ENCODE measurements at regions not wholly inside any gene's neighbourhood (a gene's known extent, or its start where the extent isn't known, plus 50 kb on each side); places are given as distances from the start of the nearest gene placed in this dataset.
"Not testable (repeated sequence)": the region's sequence is repeated elsewhere in the genome, so short reads cannot be mapped to it uniquely, and the experiment has no call there.

DNA sequence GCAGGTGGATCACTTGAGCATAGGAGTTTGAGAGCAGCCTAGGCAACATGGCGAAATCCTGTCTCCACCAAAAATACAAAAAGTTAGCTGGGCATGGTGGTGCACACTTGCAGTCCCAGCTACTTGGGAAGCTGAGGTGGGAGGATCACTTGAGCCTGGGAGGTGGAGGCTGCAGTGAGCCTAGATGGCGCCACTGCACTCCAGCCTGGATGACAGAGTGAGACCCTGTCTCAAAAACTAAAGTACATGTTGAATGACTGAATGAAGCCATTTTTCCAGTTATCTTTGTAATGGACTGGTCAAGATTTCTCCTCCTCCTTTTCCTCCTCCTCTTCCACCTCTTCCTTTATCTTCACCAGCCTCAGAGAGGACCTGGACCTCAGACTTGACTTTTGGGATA, 272.0 kb downstream of the SMAD2 start:
- no peak for DNase-seq

DNA sequence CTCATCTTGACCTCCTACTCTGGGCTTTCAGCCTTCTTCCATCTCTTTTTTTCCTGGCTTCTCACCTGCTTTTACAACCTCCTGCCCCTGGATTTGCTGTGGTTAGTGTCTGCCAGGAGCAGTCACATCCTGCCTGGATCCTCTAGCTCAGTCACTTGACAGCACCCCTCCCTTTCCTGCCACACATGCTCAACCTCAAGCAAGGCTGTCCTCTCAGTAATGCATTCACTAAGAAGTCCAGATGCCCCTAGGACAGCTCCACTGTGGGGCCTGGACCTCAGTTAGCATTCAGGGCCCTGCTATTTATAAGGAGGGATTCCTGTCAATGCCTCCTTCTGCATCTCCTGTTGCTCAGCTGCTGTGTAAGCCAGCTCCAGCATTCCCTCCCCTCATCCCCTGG, 275.5 kb downstream of the SMAD2 start:
- DNase-seq: no peak

DNA sequence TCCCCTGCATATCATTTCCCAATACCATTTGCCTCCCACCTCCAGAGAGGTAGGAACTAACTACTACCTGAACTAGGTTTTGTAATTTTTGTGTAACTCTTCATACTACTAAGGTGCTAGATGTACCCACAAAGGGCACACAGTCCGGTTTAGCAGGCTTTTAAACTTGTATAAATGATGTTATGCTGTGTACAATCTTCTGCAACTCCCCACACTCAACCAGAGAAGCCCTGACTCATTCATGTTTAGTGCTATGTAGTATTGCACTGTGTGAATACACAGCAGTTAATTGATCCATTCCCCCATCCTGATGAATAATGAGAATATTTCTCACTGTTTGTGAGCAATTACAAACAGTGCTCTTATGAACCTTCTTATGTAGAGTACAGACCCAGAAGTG, 285.6 kb downstream of the SMAD2 start:
- DNase-seq: no peak

DNA sequence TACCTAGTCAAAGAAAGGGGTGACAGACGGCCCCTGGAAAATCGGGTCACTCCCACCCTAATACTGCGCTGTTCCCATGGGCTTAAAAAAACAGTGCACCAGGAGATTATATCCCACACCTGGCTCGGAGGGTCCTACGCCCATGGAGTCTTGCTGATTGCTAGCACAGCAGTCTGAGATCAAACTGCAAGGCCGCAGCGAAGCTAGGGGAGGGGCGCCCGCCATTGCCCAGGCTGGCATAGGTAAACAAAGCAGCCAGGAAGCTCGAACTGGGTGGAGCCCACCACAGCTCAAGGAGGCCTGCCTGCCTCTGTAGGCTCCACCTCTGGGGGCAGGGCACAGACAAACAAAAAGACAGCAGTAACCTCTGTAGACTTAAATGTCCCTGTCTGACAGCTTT, 292.9 kb downstream of the SMAD2 start:
- not testable (repeated sequence) for DNase-seq

DNA sequence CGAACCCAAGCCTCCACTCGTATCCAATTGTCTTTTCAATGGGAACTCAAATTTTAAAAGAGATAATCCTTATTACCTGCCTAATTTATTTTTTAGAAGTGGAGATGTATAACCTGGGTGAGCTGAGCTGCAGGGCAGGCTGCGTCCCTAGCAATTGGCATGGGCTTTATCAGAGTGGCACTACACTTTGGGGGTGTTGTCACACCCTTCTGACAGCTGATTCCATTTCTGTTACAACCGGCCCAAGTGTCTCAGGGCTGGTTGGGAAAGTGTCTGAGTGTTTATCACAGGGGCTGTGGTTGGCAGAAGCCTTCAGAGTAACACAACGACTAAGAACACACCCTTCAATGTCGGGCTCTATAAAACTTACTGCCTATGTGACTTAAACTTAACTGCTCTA, 295.0 kb downstream of the SMAD2 start:
- no peak for DNase-seq

DNA sequence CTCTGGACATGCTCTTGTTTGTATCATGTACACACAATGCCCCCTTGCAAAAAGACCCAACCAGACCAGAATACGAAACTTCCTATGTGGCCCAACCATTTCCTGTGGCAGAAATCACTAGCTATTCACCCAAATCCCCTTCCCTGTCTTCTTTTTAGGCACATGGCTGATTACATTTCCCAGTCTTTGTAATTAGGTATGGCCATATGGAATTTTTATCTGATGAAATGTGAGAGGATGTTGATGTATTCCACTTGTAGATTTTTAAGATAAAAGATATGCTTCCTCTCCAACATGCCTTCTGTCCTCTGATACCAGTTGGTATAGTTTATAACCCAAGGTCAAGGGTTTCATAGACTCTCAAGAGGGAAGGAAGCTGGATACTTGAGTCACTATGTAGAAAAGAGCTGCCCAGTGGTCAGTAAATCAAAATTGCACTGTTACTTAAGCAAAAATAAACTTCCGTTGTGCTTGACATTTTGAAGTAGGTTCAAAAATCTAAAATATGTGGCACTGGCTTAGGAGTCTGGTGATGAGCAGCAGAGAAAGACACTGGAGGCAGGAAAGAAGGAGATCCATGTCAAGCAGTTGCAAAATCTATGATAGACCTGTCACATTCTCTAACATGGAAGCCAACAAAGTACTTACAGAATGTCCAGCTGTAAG, 297.4 kb downstream of the SMAD2 start:
- no peak for DNase-seq

DNA sequence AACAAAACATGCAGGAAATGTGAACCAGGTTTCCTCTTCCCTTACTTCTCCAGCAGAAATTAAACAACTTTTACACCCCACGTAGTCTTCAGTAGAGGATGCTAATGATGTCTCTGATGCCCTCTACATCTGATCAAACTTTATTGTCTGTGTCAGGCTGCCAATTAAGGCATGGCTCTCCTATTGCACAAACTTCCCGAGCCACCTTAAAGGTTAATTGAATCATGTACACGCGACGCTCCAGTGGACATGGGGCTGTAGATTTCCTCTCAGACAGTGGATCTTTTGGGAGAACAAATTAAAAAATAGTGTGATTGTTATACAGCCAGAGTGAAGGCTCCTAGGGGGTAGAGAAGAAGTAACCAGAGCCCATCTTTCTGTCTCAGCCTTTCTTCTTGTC, 301.6 kb downstream of the SMAD2 start:
- no peak for DNase-seq

DNA sequence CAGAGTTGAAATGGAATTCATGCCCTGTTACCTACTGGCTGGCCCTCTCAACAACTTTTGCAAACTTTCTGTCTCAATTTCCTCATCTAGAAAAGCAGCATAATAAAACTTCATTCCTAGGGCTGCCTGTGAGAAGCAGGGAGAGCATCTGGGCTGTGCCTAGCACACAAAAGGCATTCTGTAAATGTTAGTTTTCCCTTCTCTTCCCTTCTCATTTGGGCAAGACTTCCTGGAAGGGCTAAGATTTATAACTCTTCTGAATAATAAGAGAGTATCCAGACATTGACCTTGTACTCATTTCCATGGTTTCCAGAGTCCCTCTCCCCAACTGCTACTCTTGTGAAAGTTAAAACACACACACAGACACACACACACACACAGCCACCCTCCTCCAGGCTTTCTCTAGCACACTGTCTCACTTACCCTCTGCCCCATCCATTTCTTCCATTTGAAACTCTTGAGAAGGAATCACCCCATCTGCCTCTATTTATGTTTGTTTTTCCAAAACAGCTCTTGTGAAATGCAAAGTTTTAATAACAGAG, 302.1 kb downstream of the SMAD2 start:
- DNase-seq: no peak

DNA sequence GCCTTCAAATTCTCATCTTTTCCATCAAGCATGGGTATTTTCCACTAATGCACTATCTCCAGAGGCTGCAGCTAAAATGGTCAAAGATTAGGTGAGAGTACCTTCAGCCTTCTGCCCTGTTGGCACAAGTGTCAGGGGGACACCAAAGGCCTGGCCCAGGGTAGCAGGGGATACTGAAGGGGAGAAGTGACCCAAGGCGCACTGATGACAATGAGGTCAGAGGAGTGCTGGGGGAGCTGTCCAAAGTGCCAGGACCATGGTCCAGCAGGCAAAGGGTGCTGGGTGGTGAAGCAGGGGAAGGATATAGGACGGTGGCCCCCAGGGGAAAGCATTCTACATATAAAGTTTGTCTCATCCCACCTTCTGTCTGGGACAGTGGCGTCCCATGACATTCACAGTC, 303.4 kb downstream of the SMAD2 start:
- no peak for DNase-seq

DNA sequence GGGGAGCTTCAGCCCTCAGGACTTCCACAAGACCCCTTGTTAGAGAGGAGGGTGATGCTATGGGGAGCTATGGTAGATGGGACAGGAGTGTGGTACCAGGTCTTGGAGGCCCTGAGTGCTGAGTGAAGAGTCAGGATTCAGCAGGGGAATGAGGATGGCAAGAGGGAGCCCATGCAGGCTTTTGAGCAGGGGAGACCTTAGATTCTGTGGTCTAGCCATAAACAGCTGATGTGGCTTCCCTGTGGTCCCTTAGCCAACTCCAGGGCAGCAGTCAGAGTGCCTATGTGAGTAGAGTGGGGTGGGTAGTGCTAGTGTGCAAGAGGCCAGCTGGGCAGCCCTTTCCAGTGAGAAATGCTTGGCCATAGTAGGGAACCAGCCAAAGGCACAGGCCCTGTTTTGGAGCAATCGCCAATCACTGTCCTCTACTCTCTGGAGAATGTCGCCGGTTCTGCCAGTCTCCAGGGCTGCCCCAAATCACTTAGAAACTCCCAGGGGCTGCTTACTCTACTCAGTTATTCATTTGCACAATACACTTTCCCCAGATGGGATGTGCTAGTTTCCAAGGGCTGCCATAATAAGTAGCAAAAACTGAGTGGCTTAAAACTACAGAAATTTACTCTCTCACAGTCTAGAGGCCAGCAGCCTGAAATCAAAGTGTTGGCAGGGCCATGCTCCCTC, 310.5 kb downstream of the SMAD2 start:
- no peak for DNase-seq

DNA sequence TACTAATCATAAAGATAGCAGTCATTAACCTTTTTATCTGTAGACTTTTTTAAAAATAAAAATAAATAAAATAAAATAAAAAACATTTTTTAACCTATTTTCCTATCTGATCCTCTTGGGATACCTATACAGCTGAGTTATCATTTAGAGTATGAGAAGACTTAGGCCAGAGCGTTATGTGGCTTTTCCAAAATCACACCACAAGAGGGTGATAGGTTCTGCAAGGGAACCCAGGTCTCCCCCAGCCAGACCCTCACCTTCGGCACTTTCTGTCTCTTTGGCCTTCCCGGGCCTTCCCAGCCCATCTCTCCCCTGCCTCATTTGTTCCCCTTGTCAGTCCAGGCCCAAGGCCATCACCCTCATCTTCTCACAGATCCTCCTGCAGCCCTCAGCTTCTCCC, 311.7 kb downstream of the SMAD2 start:
- DNase-seq: no peak

DNA sequence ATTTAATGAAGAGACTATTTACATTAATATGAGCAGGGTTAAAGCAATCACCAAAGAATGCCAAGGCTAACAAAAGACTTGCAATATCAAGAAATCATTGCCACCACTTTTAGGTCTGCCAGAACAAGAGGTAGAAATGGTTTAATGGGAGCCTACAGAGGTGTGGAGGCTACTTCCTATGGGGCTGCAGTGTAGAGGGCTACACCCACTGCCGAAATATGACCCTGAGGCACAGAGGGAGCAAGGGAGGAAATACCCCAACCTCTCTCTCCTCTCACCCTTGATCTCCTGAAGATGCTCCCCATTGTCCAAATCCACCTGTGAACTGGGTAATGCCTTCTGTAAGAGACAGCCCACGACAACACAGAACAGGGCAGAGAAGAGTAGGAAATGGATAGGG, 315.4 kb downstream of the SMAD2 start:
- DNase-seq: no peak

DNA sequence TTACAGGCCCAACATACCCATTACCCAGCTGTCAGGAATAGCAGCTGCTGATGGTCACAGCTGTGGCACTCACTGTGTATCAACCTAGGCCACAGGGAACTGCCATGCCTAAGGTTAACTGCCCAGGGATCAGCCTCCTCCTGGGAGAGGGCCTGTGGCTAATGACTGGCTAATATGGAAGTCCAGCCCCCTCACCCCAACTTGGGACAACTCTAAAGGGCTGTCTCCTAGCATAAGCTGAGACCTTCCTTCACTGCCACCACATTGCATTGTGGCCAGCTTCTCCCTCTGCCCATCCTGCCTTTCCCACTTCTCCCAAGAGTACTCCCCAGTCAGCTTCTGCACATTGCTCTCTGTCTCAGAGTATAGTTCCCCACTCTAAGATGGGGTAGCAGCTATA, 316.5 kb downstream of the SMAD2 start:
- DNase-seq: no peak

DNA sequence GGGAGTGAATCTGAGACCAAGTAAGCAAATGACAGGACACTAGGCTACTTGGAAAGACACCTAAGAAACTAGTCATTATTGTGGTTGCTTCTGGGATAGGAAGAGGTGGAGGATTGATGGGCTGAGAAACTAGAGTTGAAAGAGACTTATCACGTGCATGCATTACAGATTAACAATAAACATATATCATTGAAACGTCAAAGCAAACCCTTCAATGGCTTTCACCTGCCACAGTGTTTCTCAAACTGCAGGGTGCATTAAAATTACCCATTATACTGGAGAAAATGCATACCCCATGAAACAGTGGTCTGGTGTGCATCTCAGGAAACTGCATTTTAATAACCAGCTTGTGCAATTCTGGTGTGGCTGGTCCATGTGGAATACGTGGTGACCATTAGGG, 318.8 kb downstream of the SMAD2 start:
- DNase-seq: no peak

DNA sequence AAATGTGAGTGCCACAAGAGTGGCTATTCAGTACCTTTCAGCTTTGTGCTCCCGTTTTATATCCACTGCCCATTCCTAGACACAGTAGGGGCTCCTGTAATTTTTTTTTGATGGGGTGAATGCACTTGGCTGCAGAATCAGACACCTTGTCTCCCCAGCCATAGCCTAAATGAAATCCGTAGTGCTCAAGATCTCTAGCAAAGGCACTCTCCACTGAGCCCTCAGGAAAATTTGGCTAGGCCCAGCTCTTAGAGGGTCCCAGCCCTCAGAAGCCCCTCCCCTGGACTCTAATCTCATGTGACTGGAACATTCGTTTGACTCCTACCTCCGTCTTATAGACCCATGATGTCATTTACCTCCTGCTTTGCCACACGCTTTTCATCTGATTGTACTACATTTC, 323.9 kb downstream of the SMAD2 start:
- DNase-seq: no peak

DNA sequence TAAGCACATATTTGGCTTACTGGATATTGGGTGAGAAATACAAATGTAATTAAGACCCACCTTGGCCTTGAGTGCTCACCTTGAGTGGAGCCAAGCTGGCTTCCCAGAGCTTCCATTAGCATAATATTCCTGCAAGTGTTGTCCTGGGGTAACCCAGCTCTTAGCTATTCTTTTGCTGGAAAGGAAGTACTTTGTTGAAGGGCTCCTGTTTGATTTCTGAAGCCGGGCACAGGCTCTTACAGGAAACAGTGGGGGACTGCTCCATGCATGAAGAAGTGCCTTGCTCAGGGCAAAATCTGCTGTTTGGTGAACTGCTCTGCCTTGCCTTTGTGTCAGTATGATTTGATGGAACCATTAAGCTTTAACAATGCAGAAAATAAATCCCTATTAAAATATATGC, 325.4 kb downstream of the SMAD2 start:
- no peak for DNase-seq

DNA sequence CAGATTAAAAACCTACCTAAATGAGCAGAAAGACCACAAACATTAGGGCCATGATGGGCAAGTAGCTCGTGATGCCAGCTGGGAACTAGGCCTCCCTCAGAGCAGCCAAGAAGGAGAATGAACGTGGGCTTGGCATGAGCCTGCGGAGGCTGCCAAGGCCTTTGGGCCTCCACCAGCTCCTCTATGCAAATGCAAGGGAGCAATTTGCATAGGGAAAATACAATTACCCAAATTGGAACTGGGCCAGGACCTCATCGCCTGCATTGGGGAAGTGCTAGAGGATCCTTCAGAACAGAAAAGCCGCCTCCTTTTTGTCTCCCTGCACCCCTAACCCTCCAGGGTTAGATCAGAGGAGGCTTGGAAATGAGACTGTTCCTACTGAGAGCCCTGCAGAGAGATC, 326.4 kb downstream of the SMAD2 start:
- DNase-seq: peak; percentile 43

DNA sequence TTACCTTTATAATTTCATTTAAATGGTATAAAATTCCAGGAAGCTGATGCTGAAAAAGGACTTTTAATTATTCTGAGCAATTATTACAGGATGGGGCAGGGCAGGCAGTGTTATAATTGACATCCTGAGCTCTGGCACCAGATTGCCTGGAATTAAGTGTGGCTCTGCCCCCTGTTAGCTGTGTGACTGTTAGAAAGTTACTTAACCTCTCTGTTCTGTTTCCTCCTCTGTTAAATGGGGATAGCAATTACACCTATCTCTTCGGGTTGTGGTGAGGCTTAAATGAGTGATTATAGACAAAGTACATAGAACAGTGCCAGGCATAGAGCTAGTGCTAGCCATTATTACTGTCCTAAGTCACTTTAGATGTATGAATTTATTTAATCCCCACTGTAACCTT, 327.3 kb downstream of the SMAD2 start:
- DNase-seq: no peak

DNA sequence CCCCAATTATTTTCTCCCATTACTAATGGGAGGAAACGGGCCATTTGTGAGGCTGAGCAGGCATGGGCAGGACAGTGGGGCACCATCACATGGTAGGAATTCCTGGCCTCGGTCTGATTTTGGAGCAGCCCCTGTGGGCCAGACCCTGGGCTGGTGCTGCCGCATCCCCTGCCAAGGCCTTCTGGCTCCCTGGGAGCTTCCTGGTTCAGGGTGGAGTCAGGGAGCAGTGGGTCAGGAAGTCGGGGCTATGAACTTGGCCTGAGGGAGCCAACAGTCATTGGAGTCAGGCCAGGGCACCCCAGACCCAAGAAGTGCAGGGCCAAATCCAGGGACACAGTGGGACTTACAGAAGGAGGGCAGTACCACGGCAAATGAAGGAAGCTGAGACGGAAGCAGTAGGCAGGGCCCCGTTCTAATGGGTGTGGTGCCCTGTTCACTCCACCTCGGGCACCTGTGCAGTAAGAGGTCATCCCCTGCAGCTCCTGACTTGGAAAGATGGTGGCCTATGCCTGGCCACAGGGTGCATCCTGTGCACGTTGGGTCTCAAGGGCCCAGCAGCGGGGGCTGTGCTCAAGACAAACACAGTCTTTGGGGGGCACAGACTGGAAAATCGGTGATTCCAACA, 328.1 kb downstream of the SMAD2 start:
- DNase-seq: no peak

DNA sequence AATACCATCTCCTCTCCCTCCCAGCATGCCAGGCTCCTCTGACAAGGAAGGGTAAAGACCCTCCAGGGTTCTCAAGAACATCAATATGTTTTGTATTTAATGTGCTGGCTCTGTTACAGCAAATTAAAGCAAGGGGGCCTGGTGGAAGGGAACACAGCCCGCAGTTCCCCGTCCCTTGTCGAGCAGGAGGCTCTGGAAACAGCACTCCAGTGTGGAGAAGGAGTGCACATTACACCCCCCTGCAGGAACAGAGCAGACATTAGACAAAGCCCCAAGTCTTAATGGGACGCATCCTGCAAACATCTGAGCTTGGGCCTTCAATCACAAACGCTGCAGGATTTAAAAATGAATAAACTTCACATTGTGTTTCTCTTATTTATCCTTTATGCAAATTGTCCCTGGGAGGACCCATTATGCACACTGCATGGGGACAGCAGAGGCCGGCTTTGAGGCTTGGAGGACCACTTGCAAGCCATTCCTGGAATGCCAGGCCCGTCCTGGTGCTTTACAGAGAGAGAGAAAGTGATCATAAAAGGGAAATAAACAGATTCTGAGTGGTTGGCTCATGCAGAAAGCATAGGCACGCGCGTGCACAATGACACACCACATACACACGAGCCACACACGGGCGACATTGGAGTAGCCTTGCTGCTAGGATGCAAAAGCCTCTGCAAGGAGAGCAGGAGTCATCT, 328.7 kb downstream of the SMAD2 start:
- DNase-seq: no peak

DNA sequence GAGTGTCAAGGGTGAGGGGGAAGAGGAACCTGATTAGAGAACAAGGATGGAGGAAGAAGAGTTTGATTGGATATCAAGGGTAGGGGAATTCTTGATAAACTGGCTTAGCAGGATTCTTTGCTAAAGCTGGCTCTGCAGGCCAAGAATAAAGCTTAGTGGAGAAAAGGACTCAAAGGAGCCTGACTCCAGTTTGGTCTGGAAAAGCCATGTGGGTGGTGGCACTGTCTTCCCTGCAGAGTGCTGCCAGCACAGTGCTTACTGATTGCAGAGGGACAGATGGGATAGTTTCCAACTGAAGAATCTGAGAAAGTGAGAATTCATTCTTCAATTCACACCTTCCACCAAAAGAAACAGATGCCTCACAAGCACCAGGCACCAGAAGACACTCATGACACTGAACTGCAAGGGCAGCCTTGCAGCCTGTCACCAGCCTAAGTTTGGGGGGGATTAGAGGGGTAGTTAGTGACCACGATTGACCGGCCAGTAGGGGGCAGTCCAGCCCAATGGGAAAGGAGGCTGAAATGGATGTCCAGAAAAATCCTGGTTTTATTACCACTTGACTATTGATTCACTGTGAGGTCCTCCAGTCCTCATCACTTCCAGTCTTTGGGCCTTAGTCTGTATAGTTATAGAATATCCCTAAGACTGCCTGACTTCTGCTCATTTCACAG, 334.5 kb downstream of the SMAD2 start:
- no peak for DNase-seq

DNA sequence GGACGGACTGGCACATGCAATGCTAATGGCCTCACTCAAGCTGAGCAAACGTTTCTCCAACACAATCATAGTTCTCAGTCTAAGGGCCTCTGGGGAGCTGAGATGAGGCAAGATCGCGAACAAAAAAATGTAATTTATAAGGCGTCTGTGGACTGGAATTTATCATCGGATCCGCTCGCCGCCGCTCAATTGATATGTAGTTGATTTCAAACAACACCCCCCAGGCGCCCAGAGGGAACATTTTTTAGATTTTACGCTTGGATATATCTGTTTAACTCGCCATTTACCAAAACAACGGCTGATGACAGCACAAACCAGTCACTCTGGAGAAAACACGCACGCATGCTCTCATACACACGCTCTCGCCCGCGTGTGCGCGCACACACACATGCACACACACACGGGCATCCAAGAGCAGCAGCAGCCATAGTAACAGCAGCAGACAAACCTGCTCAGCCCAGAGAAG, 335.8 kb downstream of the SMAD2 start:
- no peak for DNase-seq
